Mucosa of descending colon (tissue), 3 donors: ENCODE measurements at regions not wholly inside any gene's neighbourhood (a gene's known extent, or its start where the extent isn't known, plus 50 kb on each side); places are given as distances from the start of the nearest gene placed in this dataset.
"Not testable (repeated sequence)": the region's sequence is repeated elsewhere in the genome, so short reads cannot be mapped to it uniquely, and the experiment has no call there.

Experiments used
- ATAC-seq: fragments of 200-7000 bp; cut with Tn5 transposase; one replicate; pipeline ENCODE4 v1.9.1; 2020; ENCODE audit warnings: mild to moderate bottlenecking, moderate library complexity
- DNase-seq, 3 donors: peaks; one replicate each; pipeline ENCODE4 v3.0.0-alpha.2; 2020
- H3K36me3 ChIP-seq: fragments of 200-600 bp; one replicate; pipeline ENCODE4 v1.8.0; 2021; ENCODE audit warnings: low read depth, mild to moderate bottlenecking
- H3K4me1 ChIP-seq: fragments of 200-600 bp; one replicate; pipeline ENCODE4 v1.8.0; 2021; ENCODE audit warnings: low read depth, mild to moderate bottlenecking
- H3K4me3 ChIP-seq: fragments of 200-600 bp; one replicate; pipeline ENCODE4 v1.8.0; 2021; ENCODE audit warnings: mild to moderate bottlenecking
- H3K9me3 ChIP-seq: fragments of 200-600 bp; one replicate; pipeline ENCODE4 v1.8.0; 2021; ENCODE audit warnings: mild to moderate bottlenecking
- intact Hi-C, 2 donors: fragments of 100-400 bp; cut with DNase I in 1 of 2; cut with micrococcal nuclease in 1 of 2; formaldehyde crosslinking; loops; one replicate each; pipeline versions ENCODE4 v1.11.0 to v1.11.1; 2022; cut with DNase I, micrococcal nuclease
- TF ChIP-seq, protein P1 (sequence below): fragments of 200-600 bp; IDR thresholded peaks from one replicate; pipeline ENCODE4 v1.8.0; 2022; ENCODE audit warnings: antibody characterized with exemption, mild to moderate bottlenecking
- donor health status: DM: no; HTN: no; CAD: no; lungs with moderate emphysema.
- donor health status: DM: no; HTN: no; CAD: no.
- donor health status: DM: no; HTN: yes; CAD: no.

DNA sequence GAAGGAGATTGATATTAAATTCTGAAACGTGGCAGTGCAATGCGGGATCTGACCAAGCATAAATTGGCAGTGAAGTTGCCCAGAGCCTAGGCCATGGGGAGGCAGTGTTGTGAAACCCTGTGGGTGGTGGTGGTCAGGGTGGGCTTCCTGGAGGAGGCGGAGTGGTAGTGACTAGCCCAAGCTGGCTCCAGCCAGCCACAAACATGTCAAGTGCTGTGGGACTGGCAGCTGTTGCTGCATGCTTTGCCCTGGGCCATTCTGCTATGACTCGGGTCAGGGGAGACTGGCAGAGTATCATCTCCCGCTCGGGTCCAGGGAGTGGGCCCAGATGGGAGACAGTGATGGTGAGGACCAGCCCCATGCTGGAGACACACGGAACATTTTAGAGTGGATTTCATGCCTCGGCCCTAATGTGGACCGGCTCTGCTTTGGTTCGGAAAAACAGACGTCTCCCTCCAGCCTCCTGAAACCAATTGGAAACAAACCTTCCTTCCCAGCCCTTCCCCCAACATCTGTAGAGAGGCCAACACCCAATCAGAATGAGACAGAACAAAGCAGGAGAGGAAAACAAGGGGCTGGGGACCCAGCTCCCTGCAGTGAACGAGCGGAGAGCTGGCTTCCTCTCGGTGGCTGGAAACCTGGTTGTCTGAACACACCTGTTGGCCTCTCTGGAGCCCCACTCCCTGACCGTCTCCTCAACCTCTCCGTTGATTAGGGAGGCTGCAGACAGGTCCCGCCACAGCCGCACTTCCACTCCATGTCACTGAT lies 58.2 kb downstream of the TMEM270 start:
- Histone ChIP-seq H3K4me3 (no peak overlapping the region), H3K4me1 (no peaks in the 10 kb centered on the region), H3K9me3 (no peaks in the 10 kb centered on the region), H3K36me3 (no peaks in the 10 kb centered on the region)
- intact Hi-C loops = no loop called here
- DNase-seq (no peak), ATAC-seq (no peak)
- TF ChIP-seq, protein P1, sequence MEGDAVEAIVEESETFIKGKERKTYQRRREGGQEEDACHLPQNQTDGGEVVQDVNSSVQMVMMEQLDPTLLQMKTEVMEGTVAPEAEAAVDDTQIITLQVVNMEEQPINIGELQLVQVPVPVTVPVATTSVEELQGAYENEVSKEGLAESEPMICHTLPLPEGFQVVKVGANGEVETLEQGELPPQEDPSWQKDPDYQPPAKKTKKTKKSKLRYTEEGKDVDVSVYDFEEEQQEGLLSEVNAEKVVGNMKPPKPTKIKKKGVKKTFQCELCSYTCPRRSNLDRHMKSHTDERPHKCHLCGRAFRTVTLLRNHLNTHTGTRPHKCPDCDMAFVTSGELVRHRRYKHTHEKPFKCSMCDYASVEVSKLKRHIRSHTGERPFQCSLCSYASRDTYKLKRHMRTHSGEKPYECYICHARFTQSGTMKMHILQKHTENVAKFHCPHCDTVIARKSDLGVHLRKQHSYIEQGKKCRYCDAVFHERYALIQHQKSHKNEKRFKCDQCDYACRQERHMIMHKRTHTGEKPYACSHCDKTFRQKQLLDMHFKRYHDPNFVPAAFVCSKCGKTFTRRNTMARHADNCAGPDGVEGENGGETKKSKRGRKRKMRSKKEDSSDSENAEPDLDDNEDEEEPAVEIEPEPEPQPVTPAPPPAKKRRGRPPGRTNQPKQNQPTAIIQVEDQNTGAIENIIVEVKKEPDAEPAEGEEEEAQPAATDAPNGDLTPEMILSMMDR = no peak

GRCh38 chr7:73919694-73920375 lies 58.9 kb downstream of the TMEM270 start:
- DNase-seq = no peak
- no peak for ATAC-seq

GRCh38 chr7:73920406-73921134 lies 59.6 kb downstream of the TMEM270 start:
- Histone ChIP-seq H3K4me1 (no peaks in the 10 kb centered on the region), H3K9me3 (no peaks in the 10 kb centered on the region), H3K36me3 (no peaks in the 10 kb centered on the region), H3K4me3 (no peak overlapping the region)
- no peak for ATAC-seq
- no peak for DNase-seq
- TF ChIP-seq, protein P1 = no peak
- intact Hi-C loops = no loop called here

More at GRCh38 chr7:73919694-73920375, 58.9 kb downstream of the TMEM270 start:
- Histone ChIP-seq H3K9me3 (no peaks in the 10 kb centered on the region), H3K36me3 (no peaks in the 10 kb centered on the region), H3K4me1 (no peaks in the 10 kb centered on the region), H3K4me3 (no peak overlapping the region)
- intact Hi-C loops = no loop called here
- TF ChIP-seq, protein P1 = no peak

DNA sequence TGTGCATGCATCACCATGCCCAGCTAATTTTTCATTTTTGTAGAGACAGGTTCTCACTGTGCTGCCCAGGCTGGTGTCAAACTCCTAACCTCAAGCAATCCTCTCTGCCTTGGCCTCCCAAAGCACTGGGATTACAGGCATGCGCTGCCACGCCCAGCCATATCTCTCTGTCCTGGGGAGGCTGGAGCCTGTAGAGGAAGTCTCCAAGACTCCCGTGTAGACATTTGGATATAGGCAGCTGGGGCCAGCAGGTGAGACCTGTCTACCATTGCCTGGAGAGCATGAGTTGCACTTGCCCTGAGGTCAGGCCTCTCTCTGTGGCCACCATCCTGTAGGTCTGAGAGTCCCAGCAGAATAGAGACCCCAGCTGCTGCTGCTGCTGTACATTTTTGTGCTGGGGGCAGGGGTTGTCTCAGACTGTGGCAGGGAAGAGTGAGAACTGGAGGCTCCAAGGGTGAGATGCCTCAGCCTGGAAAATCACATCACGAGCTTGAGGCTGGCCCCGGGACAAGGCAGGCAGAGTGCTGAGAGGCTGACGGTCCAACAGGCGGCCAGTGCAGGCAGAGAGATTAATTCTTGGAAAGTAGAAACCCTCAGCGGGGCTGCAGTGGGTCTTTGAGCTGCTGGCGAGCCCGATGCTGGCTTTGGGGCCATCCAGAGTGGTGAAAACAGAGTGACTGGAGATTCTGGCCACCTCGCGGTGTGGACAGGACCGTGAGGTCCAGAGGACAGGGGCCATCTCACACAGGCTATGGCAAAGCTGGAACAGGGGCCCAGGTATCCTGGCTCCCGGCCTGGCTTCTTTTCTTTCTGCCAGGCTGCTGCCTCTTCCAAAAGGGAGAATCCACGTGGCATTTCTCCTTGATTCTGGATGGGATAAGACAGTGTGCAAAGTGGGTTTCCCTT lies 60.9 kb downstream of the TMEM270 start:
- no peaks in the 10 kb centered on the region for H3K36me3 ChIP-seq
- peaks cover 2% of the 10 kb centered on the region for H3K9me3 ChIP-seq
- DNase-seq (no peak), ATAC-seq (no peak)
- no peak overlapping the region for H3K4me3 ChIP-seq
- no peaks in the 10 kb centered on the region for H3K4me1 ChIP-seq
- TF ChIP-seq, protein P1 = no peak
- intact Hi-C loops = no loop called here

- intact Hi-C loops, H3K9me3 ChIP-seq, H3K4me3 ChIP-seq, H3K36me3 ChIP-seq, DNase-seq, ATAC-seq, H3K4me1 ChIP-seq: not testable (repeated sequence)
Observed at GRCh38 chr7:73928644-73929043, 67.7 kb downstream of the TMEM270 start.
